ENCODE measurements at regions not wholly inside any gene's neighbourhood (a gene's known extent, or its start where the extent isn't known, plus 50 kb on each side); places are given as distances from the start of the nearest gene placed in this dataset.

DNA sequence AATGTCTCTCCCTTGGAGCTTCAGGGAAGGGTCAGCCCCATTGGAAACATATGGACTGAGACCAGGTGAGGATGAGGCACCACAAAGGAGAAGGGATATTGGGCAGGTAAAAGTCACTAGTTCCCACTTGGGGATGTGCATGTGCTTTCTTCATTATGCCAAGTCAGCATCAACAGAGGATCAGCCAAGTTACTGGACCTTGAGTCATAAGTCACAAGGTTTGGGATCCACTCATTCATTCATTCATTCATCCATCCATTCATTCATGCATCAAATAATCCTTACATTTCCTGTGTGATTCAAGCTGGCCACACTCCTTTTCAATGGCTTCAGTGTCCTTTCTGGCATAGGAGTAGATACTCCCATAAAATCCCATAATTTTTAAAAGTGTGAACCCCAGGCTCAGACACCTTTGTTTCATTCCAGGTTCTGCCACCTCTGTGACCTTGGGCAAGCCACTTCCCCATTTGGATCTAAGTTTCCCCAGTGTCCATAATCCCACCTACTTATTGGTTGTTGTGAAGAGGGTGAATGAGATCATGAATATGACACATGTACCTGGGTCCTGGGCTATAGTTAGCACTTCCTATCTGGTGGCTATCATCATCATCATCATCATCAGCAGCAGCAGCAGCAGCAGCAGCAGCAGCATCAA, 162.1 kb upstream of the LHX5 start:
- H3K27me3 ChIP-seq (ENCODE audit: insufficient read depth, poor library complexity, severe bottlenecking): peaks cover 12% of the 10 kb centered on the region
- DNase-seq (ENCODE audit: low spot score) (no peak), ATAC-seq (ENCODE audit: low read depth) (no peak)
- H3K27ac ChIP-seq (ENCODE audit: poor library complexity, severe bottlenecking): no peak overlapping the region
- no peaks in the 10 kb centered on the region for H3K4me1 ChIP-seq (ENCODE audit: insufficient read depth, poor library complexity, severe bottlenecking)
- H3K9me3 ChIP-seq (ENCODE audit: severe bottlenecking): no peaks in the 10 kb centered on the region
- H3K36me3 ChIP-seq (ENCODE audit: low read depth): no peaks in the 10 kb centered on the region
- TF ChIP-seq, protein P1, sequence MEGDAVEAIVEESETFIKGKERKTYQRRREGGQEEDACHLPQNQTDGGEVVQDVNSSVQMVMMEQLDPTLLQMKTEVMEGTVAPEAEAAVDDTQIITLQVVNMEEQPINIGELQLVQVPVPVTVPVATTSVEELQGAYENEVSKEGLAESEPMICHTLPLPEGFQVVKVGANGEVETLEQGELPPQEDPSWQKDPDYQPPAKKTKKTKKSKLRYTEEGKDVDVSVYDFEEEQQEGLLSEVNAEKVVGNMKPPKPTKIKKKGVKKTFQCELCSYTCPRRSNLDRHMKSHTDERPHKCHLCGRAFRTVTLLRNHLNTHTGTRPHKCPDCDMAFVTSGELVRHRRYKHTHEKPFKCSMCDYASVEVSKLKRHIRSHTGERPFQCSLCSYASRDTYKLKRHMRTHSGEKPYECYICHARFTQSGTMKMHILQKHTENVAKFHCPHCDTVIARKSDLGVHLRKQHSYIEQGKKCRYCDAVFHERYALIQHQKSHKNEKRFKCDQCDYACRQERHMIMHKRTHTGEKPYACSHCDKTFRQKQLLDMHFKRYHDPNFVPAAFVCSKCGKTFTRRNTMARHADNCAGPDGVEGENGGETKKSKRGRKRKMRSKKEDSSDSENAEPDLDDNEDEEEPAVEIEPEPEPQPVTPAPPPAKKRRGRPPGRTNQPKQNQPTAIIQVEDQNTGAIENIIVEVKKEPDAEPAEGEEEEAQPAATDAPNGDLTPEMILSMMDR (IDR thresholded peaks at IDR 0.05; ENCODE audit: poor library complexity, severe bottlenecking): no peak
- H3K4me3 ChIP-seq (ENCODE audit: severe bottlenecking): no peak overlapping the region

DNA sequence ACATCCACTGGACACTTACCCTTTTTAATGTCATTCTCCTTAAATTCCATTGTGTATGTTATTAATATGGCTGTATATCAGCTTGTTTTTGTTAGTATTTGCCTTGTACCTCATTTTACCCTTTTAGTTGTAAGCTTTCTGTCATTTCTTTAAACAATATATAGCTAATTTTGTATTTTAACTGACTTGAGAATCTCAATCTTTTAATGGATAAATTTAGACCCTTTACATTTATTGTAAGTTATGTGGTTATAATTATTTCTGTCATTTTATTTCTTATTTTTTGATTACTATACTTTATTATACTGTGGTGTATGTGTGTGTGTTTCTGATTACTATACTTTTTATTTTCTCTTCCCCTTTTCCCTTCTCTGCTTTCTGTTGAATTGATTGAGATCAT, 159.0 kb upstream of the LHX5 start:
- H3K27me3 ChIP-seq (ENCODE audit: insufficient read depth, poor library complexity, severe bottlenecking): no peaks in the 10 kb centered on the region
- TF ChIP-seq, protein P1 (IDR thresholded peaks at IDR 0.05; ENCODE audit: poor library complexity, severe bottlenecking): no peak
- ATAC-seq (ENCODE audit: low read depth) (no peak), DNase-seq (ENCODE audit: low spot score) (no peak)
- H3K36me3 ChIP-seq (ENCODE audit: low read depth): no peaks in the 10 kb centered on the region
- H3K27ac ChIP-seq (ENCODE audit: poor library complexity, severe bottlenecking): no peak overlapping the region
- H3K9me3 ChIP-seq (ENCODE audit: severe bottlenecking): no peaks in the 10 kb centered on the region
- no peaks in the 10 kb centered on the region for H3K4me1 ChIP-seq (ENCODE audit: insufficient read depth, poor library complexity, severe bottlenecking)
- H3K4me3 ChIP-seq (ENCODE audit: severe bottlenecking): no peak overlapping the region

DNA sequence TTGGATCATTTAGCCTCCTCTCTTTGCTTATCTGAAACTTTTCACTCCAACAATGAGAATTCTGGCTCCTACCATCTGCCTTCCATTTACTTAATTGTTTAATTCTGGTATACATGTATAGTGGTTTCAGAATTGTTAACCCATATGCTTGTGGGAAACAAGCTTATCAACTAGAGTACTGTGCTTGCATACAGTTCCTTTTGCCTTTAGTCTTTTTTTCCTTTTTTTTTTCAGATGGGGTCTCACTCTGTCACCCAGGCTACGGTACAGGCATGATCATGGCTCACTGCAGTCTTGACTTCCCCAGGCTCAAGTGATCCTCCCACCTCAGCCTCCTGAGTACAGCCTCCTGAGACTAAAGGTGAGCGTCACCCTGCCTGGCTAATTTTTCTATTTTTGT, 153.8 kb upstream of the LHX5 start:
- no peak for DNase-seq (ENCODE audit: low spot score)
- Histone ChIP-seq H3K36me3 (ENCODE audit: low read depth) (no peaks in the 10 kb centered on the region), H3K27ac (ENCODE audit: poor library complexity, severe bottlenecking) (no peak overlapping the region), H3K4me3 (ENCODE audit: severe bottlenecking) (no peak overlapping the region), H3K4me1 (ENCODE audit: insufficient read depth, poor library complexity, severe bottlenecking) (no peaks in the 10 kb centered on the region), H3K27me3 (ENCODE audit: insufficient read depth, poor library complexity, severe bottlenecking) (no peaks in the 10 kb centered on the region), H3K9me3 (ENCODE audit: severe bottlenecking) (no peaks in the 10 kb centered on the region)
- TF ChIP-seq, protein P1 (IDR thresholded peaks at IDR 0.05; ENCODE audit: poor library complexity, severe bottlenecking): no peak
- ATAC-seq (ENCODE audit: low read depth): no peak

DNA sequence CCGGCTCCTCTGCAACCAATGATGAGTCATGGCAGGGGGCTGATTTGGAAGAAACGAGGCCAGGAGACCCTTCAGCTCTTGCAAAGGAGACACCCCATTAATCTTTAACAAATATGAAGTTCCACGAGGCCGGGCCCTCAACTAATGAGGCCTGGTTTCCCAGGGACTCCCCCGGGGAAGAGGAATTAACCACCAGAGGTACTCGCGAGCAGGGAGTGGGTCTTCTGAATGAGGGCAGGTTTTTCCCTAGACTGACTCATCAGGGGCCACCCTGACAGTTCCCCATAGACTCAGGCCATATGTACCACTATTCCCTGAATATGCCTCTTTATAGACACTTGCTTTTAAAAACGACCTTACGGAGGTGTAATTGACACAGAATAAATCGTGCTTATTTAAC, 150.7 kb upstream of the LHX5 start:
- Histone ChIP-seq H3K4me1 (ENCODE audit: insufficient read depth, poor library complexity, severe bottlenecking) (no peaks in the 10 kb centered on the region), H3K36me3 (ENCODE audit: low read depth) (no peaks in the 10 kb centered on the region), H3K27ac (ENCODE audit: poor library complexity, severe bottlenecking) (no peak overlapping the region), H3K4me3 (ENCODE audit: severe bottlenecking) (no peak overlapping the region), H3K9me3 (ENCODE audit: severe bottlenecking) (no peaks in the 10 kb centered on the region), H3K27me3 (ENCODE audit: insufficient read depth, poor library complexity, severe bottlenecking) (peaks cover 3% of the 10 kb centered on the region)
- no peak for DNase-seq (ENCODE audit: low spot score)
- ATAC-seq (ENCODE audit: low read depth): no peak
- TF ChIP-seq, protein P1 (IDR thresholded peaks at IDR 0.05; ENCODE audit: poor library complexity, severe bottlenecking): no peak

DNA sequence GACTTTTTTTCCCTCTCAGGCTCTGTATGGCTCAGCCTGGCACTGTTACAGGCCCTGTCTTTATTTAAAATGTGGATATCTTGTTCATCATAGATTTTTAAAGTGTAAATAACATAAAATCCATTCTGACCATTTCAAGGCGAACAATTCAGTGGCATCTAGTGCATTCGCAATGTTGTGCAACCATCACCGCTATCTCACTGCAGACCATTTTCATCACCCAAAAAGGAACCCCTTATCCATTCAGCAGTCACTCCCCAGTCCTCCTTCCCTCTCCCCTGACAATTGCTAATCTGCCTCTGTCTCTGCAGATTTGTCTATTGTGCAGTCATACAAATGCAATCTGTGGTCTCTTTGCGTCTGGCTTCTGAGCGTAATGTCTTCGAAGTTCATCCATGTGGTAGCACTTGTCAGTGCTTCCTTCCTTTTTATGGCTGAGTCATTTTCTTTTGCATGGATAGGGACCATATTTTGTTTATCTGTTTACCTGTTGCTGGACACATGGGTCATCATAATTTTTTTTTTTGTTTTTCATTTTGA, 148.8 kb upstream of the LHX5 start:
- DNase-seq (ENCODE audit: low spot score): no peak
- peaks cover 3% of the 10 kb centered on the region for H3K27me3 ChIP-seq (ENCODE audit: insufficient read depth, poor library complexity, severe bottlenecking)
- no peak overlapping the region for H3K4me3 ChIP-seq (ENCODE audit: severe bottlenecking)
- H3K27ac ChIP-seq (ENCODE audit: poor library complexity, severe bottlenecking): no peak overlapping the region
- no peaks in the 10 kb centered on the region for H3K4me1 ChIP-seq (ENCODE audit: insufficient read depth, poor library complexity, severe bottlenecking)
- TF ChIP-seq, protein P1 (IDR thresholded peaks at IDR 0.05; ENCODE audit: poor library complexity, severe bottlenecking): no peak
- no peak for ATAC-seq (ENCODE audit: low read depth)
- H3K36me3 ChIP-seq (ENCODE audit: low read depth): no peaks in the 10 kb centered on the region
- no peaks in the 10 kb centered on the region for H3K9me3 ChIP-seq (ENCODE audit: severe bottlenecking)

Data from RWPE2 (cell line).